GM23338 (cell line): ENCODE measurements at regions not wholly inside any gene's neighbourhood (a gene's known extent, or its start where the extent isn't known, plus 50 kb on each side); places are given as distances from the start of the nearest gene placed in this dataset.

Source experiments
- ATAC-seq: fragments of 200-7000 bp; cut with Tn5 transposase; 3 replicates; pipeline ENCODE4 v1.9.1; 2020
- DNase-seq: peaks from one replicate; pipeline ENCODE4 v3.0.0-alpha.2; 2015; ENCODE audit warnings: low spot score
- H2AFZ ChIP-seq: fragments of 200-600 bp; sonication (generic); 2 replicates; pipeline ENCODE4 v1.8.0; 2016; ENCODE audit warnings: antibody characterized with exemption, mild to moderate bottlenecking, moderate library complexity
- H3F3A ChIP-seq: fragments of 200-600 bp; sonication (generic); replicated peaks from 2 replicates; pipeline ENCODE4 v1.8.0; 2017; ENCODE audit warnings: antibody characterized with exemption, mixed run types, low read depth
- H3K27ac ChIP-seq: fragments of 200-600 bp; sonication (generic); 2 replicates; pipeline ENCODE4 v1.6.1; 2016; ENCODE audit warnings: low read depth
- H3K27me3 ChIP-seq: fragments of 200-600 bp; sonication (generic); 2 replicates; pipeline ENCODE4 v1.8.0; 2016; ENCODE audit warnings: mild to moderate bottlenecking, mixed run types, moderate library complexity; ENCODE audit not compliant: insufficient read depth
- H3K36me3 ChIP-seq: fragments of 200-600 bp; sonication (generic); 2 replicates; pipeline ENCODE4 v1.8.0; 2016; ENCODE audit warnings: mild to moderate bottlenecking; ENCODE audit not compliant: insufficient read depth
- H3K4me1 ChIP-seq: fragments of 200-600 bp; sonication (generic); 2 replicates; pipeline ENCODE4 v1.8.0; 2016; ENCODE audit warnings: mild to moderate bottlenecking, moderate library complexity; ENCODE audit not compliant: insufficient read depth
- H3K4me2 ChIP-seq: fragments of 200-600 bp; sonication (generic); 2 replicates; pipeline ENCODE4 v1.7.1; 2017; ENCODE audit warnings: mixed run types
- H3K4me3 ChIP-seq: fragments of 200-600 bp; sonication (generic); 2 replicates; pipeline ENCODE4 v1.6.1; 2016; ENCODE audit warnings: mixed run types
- H3K79me2 ChIP-seq: fragments of 200-600 bp; sonication (generic); replicated peaks from 2 replicates; pipeline ENCODE4 v1.8.0; 2017; ENCODE audit warnings: mild to moderate bottlenecking; ENCODE audit not compliant: insufficient read depth
- H3K9me2 ChIP-seq: fragments of 200-600 bp; sonication (generic); 2 replicates; pipeline ENCODE4 v1.8.0; 2017; ENCODE audit not compliant: insufficient read depth
- H4K20me1 ChIP-seq: fragments of 200-600 bp; sonication (generic); replicated peaks from 2 replicates; pipeline ENCODE4 v1.8.0; 2017; ENCODE audit warnings: mild to moderate bottlenecking; ENCODE audit not compliant: insufficient read depth
- H3K27ac Mint-ChIP-seq: 2 replicates; pipeline ENCODE4 v1.8.0; 2020; ENCODE audit warnings: inconsistent platforms, mild to moderate bottlenecking, moderate library complexity, mixed read lengths
- H3K27me3 Mint-ChIP-seq: 3 replicates; pipeline ENCODE4 v1.8.0; 2022; ENCODE audit warnings: low read depth, mild to moderate bottlenecking, moderate library complexity, mixed read lengths, inconsistent platforms; ENCODE audit not compliant: insufficient read depth, poor library complexity
- H3K36me3 Mint-ChIP-seq: 3 replicates; pipeline ENCODE4 v1.8.0; 2021; ENCODE audit warnings: low read depth, mild to moderate bottlenecking, inconsistent platforms, moderate library complexity, mixed read lengths
- H3K4me1 Mint-ChIP-seq: 3 replicates; pipeline ENCODE4 v1.8.0; 2020; ENCODE audit warnings: mild to moderate bottlenecking, inconsistent platforms, mixed read lengths
- H3K4me3 Mint-ChIP-seq: 3 replicates; pipeline ENCODE4 v1.8.0; 2021; ENCODE audit warnings: moderate library complexity, mild to moderate bottlenecking, inconsistent platforms, mixed read lengths
- H3K9me3 Mint-ChIP-seq: 3 replicates; pipeline ENCODE4 v1.8.0; 2020; ENCODE audit warnings: moderate library complexity, mild to moderate bottlenecking, inconsistent platforms, mixed read lengths
- CTCF ChIP-seq, 2 experiments: fragments of 200-600 bp in 1 of 2; sonication (generic) in 1 of 2; conservative IDR thresholded peaks; 2 replicates each; pipeline versions ENCODE4 v1.5.1 to v1.6.1; 2016 to 2017; ENCODE audit warnings: antibody characterized with exemption in 2 of 2, low read depth in 2 of 2, mild to moderate bottlenecking in 2 of 2, moderate library complexity in 1 of 2
- EZH2 ChIP-seq: fragments of 200-600 bp; sonication (generic); IDR thresholded peaks from one replicate; pipeline ENCODE4 v1.8.0; 2017; ENCODE audit warnings: antibody characterized with exemption, mild to moderate bottlenecking, low read depth; ENCODE audit not compliant: unreplicated experiment
- EZH2phosphoT487 ChIP-seq: fragments of 200-600 bp; sonication (generic); IDR thresholded peaks from one replicate; pipeline ENCODE4 v1.8.1; 2018; ENCODE audit warnings: antibody characterized with exemption; ENCODE audit not compliant: unreplicated experiment
- JUNB ChIP-seq: IDR thresholded peaks from one replicate; pipeline ENCODE4 v1.6.1; 2016; ENCODE audit warnings: antibody characterized with exemption; ENCODE audit not compliant: unreplicated experiment
- STAT1 ChIP-seq: IDR thresholded peaks from one replicate; pipeline ENCODE4 v1.6.1; 2016; ENCODE audit warnings: antibody characterized with exemption; ENCODE audit not compliant: unreplicated experiment
- TF ChIP-seq, protein P1 (sequence below): fragments of 250-450 bp; sonication (Bioruptor Pico); IDR thresholded peaks from 2 replicates; pipeline ENCODE4 v1.5.0; 2020; ENCODE audit warnings: mild to moderate bottlenecking, moderate library complexity
- TF ChIP-seq, protein P2 (sequence below): IDR thresholded peaks from 2 replicates; pipeline ENCODE4 v1.6.1; 2016; ENCODE audit warnings: antibody characterized with exemption

DNA sequence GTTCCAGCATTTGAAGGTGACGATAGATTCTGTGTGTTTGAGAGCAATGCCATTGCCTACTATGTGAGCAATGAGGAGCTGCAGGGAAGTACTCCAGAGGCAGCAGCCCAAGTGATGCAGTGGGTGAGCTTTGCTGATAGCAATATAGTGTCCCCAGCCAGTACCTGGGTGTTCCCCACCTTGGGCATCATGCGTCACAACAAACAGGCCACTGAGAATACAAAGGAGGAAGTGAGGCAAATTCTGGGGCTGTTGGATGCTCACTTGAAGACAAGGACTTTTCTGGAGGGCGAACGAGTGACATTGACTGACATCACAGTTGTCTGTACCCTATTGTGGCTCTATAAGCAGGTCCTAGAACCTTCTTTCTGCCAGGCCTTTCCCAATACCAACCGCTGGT, 142.0 kb downstream of the PLS3 start:
- peaks cover 7% of the 10 kb centered on the region for H3K4me1 Mint-ChIP-seq
- peaks cover 10% of the 10 kb centered on the region for H3K4me1 ChIP-seq
- no peak for DNase-seq
- no peak overlapping the region for H3K4me3 Mint-ChIP-seq
- no peaks in the 10 kb centered on the region for H3K27me3 ChIP-seq
- no peak overlapping the region for H3K27ac Mint-ChIP-seq
- no peaks in the 10 kb centered on the region for H3K9me3 Mint-ChIP-seq
- no peaks in the 10 kb centered on the region; the same call in 2 of the 3 replicates for H3K36me3 Mint-ChIP-seq
- H3F3A ChIP-seq = no peaks in the 10 kb centered on the region
- H3K9me2 ChIP-seq = no peaks in the 10 kb centered on the region
- no peak overlapping the region for H2AFZ ChIP-seq
- TF ChIP-seq, protein P1, sequence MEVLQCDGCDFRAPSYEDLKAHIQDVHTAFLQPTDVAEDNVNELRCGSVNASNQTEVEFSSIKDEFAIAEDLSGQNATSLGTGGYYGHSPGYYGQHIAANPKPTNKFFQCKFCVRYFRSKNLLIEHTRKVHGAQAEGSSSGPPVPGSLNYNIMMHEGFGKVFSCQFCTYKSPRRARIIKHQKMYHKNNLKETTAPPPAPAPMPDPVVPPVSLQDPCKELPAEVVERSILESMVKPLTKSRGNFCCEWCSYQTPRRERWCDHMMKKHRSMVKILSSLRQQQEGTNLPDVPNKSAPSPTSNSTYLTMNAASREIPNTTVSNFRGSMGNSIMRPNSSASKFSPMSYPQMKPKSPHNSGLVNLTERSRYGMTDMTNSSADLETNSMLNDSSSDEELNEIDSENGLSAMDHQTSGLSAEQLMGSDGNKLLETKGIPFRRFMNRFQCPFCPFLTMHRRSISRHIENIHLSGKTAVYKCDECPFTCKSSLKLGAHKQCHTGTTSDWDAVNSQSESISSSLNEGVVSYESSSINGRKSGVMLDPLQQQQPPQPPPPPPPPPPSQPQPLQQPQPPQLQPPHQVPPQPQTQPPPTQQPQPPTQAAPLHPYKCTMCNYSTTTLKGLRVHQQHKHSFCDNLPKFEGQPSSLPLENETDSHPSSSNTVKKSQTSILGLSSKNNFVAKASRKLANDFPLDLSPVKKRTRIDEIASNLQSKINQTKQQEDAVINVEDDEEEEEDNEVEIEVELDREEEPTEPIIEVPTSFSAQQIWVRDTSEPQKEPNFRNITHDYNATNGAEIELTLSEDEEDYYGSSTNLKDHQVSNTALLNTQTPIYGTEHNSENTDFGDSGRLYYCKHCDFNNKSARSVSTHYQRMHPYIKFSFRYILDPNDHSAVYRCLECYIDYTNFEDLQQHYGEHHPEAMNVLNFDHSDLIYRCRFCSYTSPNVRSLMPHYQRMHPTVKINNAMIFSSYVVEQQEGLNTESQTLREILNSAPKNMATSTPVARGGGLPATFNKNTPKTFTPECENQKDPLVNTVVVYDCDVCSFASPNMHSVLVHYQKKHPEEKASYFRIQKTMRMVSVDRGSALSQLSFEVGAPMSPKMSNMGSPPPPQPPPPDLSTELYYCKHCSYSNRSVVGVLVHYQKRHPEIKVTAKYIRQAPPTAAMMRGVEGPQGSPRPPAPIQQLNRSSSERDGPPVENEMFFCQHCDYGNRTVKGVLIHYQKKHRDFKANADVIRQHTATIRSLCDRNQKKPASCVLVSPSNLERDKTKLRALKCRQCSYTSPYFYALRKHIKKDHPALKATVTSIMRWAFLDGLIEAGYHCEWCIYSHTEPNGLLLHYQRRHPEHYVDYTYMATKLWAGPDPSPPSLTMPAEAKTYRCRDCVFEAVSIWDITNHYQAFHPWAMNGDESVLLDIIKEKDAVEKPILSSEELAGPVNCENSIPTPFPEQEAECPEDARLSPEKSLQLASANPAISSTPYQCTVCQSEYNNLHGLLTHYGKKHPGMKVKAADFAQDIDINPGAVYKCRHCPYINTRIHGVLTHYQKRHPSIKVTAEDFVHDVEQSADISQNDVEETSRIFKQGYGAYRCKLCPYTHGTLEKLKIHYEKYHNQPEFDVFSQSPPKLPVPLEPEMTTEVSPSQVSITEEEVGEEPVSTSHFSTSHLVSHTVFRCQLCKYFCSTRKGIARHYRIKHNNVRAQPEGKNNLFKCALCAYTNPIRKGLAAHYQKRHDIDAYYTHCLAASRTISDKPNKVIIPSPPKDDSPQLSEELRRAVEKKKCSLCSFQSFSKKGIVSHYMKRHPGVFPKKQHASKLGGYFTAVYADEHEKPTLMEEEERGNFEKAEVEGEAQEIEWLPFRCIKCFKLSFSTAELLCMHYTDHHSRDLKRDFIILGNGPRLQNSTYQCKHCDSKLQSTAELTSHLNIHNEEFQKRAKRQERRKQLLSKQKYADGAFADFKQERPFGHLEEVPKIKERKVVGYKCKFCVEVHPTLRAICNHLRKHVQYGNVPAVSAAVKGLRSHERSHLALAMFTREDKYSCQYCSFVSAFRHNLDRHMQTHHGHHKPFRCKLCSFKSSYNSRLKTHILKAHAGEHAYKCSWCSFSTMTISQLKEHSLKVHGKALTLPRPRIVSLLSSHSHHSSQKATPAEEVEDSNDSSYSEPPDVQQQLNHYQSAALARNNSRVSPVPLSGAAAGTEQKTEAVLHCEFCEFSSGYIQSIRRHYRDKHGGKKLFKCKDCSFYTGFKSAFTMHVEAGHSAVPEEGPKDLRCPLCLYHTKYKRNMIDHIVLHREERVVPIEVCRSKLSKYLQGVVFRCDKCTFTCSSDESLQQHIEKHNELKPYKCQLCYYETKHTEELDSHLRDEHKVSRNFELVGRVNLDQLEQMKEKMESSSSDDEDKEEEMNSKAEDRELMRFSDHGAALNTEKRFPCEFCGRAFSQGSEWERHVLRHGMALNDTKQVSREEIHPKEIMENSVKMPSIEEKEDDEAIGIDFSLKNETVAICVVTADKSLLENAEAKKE = no peak
- no peak for TF ChIP-seq JUNB
- no peak for TF ChIP-seq CTCF (conservative IDR thresholded peaks at IDR 0.05; ENCODE audit: low read depth in 2 of 2)
- no peak for TF ChIP-seq EZH2
- TF ChIP-seq, protein P2, sequence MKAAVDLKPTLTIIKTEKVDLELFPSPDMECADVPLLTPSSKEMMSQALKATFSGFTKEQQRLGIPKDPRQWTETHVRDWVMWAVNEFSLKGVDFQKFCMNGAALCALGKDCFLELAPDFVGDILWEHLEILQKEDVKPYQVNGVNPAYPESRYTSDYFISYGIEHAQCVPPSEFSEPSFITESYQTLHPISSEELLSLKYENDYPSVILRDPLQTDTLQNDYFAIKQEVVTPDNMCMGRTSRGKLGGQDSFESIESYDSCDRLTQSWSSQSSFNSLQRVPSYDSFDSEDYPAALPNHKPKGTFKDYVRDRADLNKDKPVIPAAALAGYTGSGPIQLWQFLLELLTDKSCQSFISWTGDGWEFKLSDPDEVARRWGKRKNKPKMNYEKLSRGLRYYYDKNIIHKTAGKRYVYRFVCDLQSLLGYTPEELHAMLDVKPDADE = no peak
- no peak for TF ChIP-seq STAT1
- TF ChIP-seq EZH2phosphoT487 = no peak
- no peaks in the 10 kb centered on the region for H3K27me3 Mint-ChIP-seq
- no peak overlapping the region for H3K4me3 ChIP-seq
- no peaks in the 10 kb centered on the region for H4K20me1 ChIP-seq
- ATAC-seq = no peak
- H3K4me2 ChIP-seq = no peak overlapping the region
- no peak overlapping the region for H3K27ac ChIP-seq
- no peaks in the 10 kb centered on the region for H3K36me3 ChIP-seq
- H3K79me2 ChIP-seq = no peaks in the 10 kb centered on the region
